H9 (cell line): ENCODE measurements at regions not wholly inside any gene's neighbourhood (a gene's known extent, or its start where the extent isn't known, plus 50 kb on each side); places are given as distances from the start of the nearest gene placed in this dataset.

Experiments
- DNase-seq: peaks from one replicate; pipeline ENCODE4 v3.0.0-alpha.2; 2017
- H2AFZ ChIP-seq: one replicate; pipeline ENCODE4 v1.6.1; 2013; ENCODE audit warnings: mild to moderate bottlenecking, low read length, control low read depth, moderate library complexity
- H2AK5ac ChIP-seq: 2 replicates; pipeline ENCODE4 v1.6.1; 2013; ENCODE audit warnings: low read length, control low read depth, mixed read lengths; ENCODE audit not compliant: insufficient read length
- H2BK120ac ChIP-seq: one replicate; pipeline ENCODE4 v1.6.1; 2013; ENCODE audit warnings: low read depth, mild to moderate bottlenecking, low read length, control low read depth, inconsistent platforms; ENCODE audit not compliant: poor library complexity, severe bottlenecking
- H2BK12ac ChIP-seq: 2 replicates; pipeline ENCODE4 v1.6.1; 2013; ENCODE audit warnings: low read length, control low read depth, mixed read lengths, low read depth; ENCODE audit not compliant: insufficient read length
- H2BK15ac ChIP-seq: 2 replicates; pipeline ENCODE4 v1.6.1; 2013; ENCODE audit warnings: low read depth, low read length, control low read depth
- H2BK20ac ChIP-seq: one replicate; pipeline ENCODE4 v1.6.1; 2013; ENCODE audit warnings: low read depth, mild to moderate bottlenecking, low read length, control low read depth, inconsistent platforms; ENCODE audit not compliant: poor library complexity, severe bottlenecking
- H2BK5ac ChIP-seq: 2 replicates; pipeline ENCODE4 v1.6.1; 2013; ENCODE audit warnings: low read length, control low read depth, mixed read lengths; ENCODE audit not compliant: insufficient read length
- H3K14ac ChIP-seq: 2 replicates; pipeline ENCODE4 v1.6.1; 2013; ENCODE audit warnings: low read length, control low read depth; ENCODE audit not compliant: insufficient read depth
- H3K18ac ChIP-seq: 2 replicates; pipeline ENCODE4 v1.6.1; 2013; ENCODE audit warnings: low read depth, mild to moderate bottlenecking, mixed read lengths, low read length, control low read depth; ENCODE audit not compliant: insufficient read length
- H3K23ac ChIP-seq: 2 replicates; pipeline ENCODE4 v1.6.1; 2013; ENCODE audit warnings: low read length, control low read depth, mixed read lengths, low read depth; ENCODE audit not compliant: insufficient read length
- H3K23me2 ChIP-seq: 2 replicates; pipeline ENCODE4 v1.6.1; 2013; ENCODE audit warnings: low read depth, mild to moderate bottlenecking, mixed read lengths, low read length, control low read depth; ENCODE audit not compliant: insufficient read length, poor library complexity, severe bottlenecking
- H3K27ac ChIP-seq: 2 replicates; pipeline ENCODE4 v1.5.1; 2013; ENCODE audit warnings: low read length, control low read depth, mixed read lengths, low read depth; ENCODE audit not compliant: insufficient read length
- H3K27me3 ChIP-seq: 2 replicates; pipeline ENCODE4 v1.6.1; 2013; ENCODE audit warnings: low read length, control low read depth, inconsistent platforms; ENCODE audit not compliant: insufficient read depth
- H3K4ac ChIP-seq: 2 replicates; pipeline ENCODE4 v1.6.1; 2013; ENCODE audit warnings: low read depth, mild to moderate bottlenecking, control low read depth, inconsistent platforms, low read length, moderate library complexity
- H3K4me1 ChIP-seq: 2 replicates; pipeline ENCODE4 v1.6.1; 2013; ENCODE audit warnings: low read length, control low read depth, inconsistent platforms; ENCODE audit not compliant: insufficient read depth
- H3K4me2 ChIP-seq: 2 replicates; pipeline ENCODE4 v1.6.1; 2013; ENCODE audit warnings: low read length, control low read depth, mixed read lengths; ENCODE audit not compliant: insufficient read length, insufficient read depth
- H3K56ac ChIP-seq: 2 replicates; pipeline ENCODE4 v1.6.1; 2013; ENCODE audit warnings: low read depth, mild to moderate bottlenecking, mixed read lengths, low read length, control low read depth; ENCODE audit not compliant: insufficient read length
- H3K79me1 ChIP-seq: 2 replicates; pipeline ENCODE4 v1.6.1; 2013; ENCODE audit warnings: low read depth, mild to moderate bottlenecking, moderate library complexity, low read length, control low read depth, inconsistent platforms; ENCODE audit not compliant: insufficient read depth, poor library complexity, severe bottlenecking
- H3K79me2 ChIP-seq: 2 replicates; pipeline ENCODE4 v1.6.1; 2013; ENCODE audit warnings: low read length, control low read depth, inconsistent platforms; ENCODE audit not compliant: insufficient read depth
- H3K9ac ChIP-seq: 2 replicates; pipeline ENCODE4 v1.6.1; 2013; ENCODE audit warnings: low read length, control low read depth, mixed read lengths; ENCODE audit not compliant: insufficient read length; ENCODE audit errors: extremely low read depth
- H3K9me3 ChIP-seq: one replicate; pipeline ENCODE4 v1.6.1; 2013; ENCODE audit warnings: low read depth, low read length, inconsistent platforms; ENCODE audit not compliant: control insufficient read depth
- H3T11ph ChIP-seq: one replicate; pipeline ENCODE4 v1.6.1; 2013; ENCODE audit warnings: mild to moderate bottlenecking, low read length, control low read depth, inconsistent platforms
- H4K20me1 ChIP-seq: one replicate; pipeline ENCODE4 v1.6.1; 2013; ENCODE audit not compliant: control insufficient read depth, insufficient read length, insufficient read depth
- H4K5ac ChIP-seq: 2 replicates; pipeline ENCODE4 v1.6.1; 2013; ENCODE audit warnings: low read depth, mild to moderate bottlenecking, mixed read lengths, low read length, control low read depth; ENCODE audit not compliant: insufficient read length
- H4K8ac ChIP-seq: replicated peaks from 2 replicates; pipeline ENCODE4 v1.6.1; 2013; ENCODE audit warnings: low read length, control low read depth, mixed read lengths, low read depth; ENCODE audit not compliant: insufficient read length
- H4K91ac ChIP-seq: 2 replicates; pipeline ENCODE4 v1.6.1; 2013; ENCODE audit warnings: low read depth, mild to moderate bottlenecking, moderate library complexity, mixed read lengths, low read length, control low read depth; ENCODE audit not compliant: insufficient read length
- H3K27ac Mint-ChIP-seq, 3 experiments: 2 replicates in 2 of 3; 3 replicates in 1 of 3; pipeline ENCODE4 v1.8.0; 2020 to 2021; ENCODE audit warnings: mixed read lengths in 3 of 3, mild to moderate bottlenecking in 1 of 3, moderate library complexity in 1 of 3
- H3K27me3 Mint-ChIP-seq: 2 replicates; pipeline ENCODE4 v1.8.0; 2021; ENCODE audit warnings: low read depth, mild to moderate bottlenecking, moderate library complexity, mixed read lengths
- H3K36me3 Mint-ChIP-seq, 3 experiments: 2 replicates in 2 of 3; 3 replicates in 1 of 3; pipeline ENCODE4 v1.8.0; 2020 to 2021; ENCODE audit warnings: low read depth in 3 of 3, mixed read lengths in 3 of 3; ENCODE audit not compliant: insufficient read depth in 1 of 3
- H3K4me1 Mint-ChIP-seq, 2 experiments: 2 replicates each; pipeline ENCODE4 v1.8.0; 2020; ENCODE audit warnings: mixed read lengths in 2 of 2
- H3K4me3 Mint-ChIP-seq, 2 experiments: 2 replicates in 1 of 2; 3 replicates in 1 of 2; pipeline ENCODE4 v1.8.0; 2020 to 2021; ENCODE audit warnings: mild to moderate bottlenecking in 2 of 2, mixed read lengths in 2 of 2, moderate library complexity in 1 of 2
- H3K9me3 Mint-ChIP-seq, 2 experiments: 2 replicates in 1 of 2; 3 replicates in 1 of 2; pipeline ENCODE4 v1.8.0; 2020; ENCODE audit warnings: mild to moderate bottlenecking in 2 of 2, mixed read lengths in 2 of 2, moderate library complexity in 1 of 2
- CTCF ChIP-seq: fragments of 200-600 bp; sonication (generic); conservative IDR thresholded peaks from 3 replicates; pipeline ENCODE4 v1.8.0; 2021; ENCODE audit warnings: antibody characterized with exemption, mild to moderate bottlenecking
- WGBS: extraction: QIAGEN DNeasy Blood & Tissue Kit; methylation state at CpG from one replicate; pipeline ENCODE4 v1.1.7; 2013; ENCODE audit warnings: missing lambda C conversion rate, low lambda C conversion rate, mixed read lengths; ENCODE audit not compliant: insufficient read length; ENCODE audit errors: extremely low coverage; 5-methylcytosine and 5-hydroxymethylcytosine counted together

GRCh38 chr16:77041468-77041867, 149.5 kb upstream of the MON1B start:
- Histone ChIP-seq H4K8ac (no peak overlapping the region), H3K27ac (no peak overlapping the region), H3K23ac (no peak overlapping the region), H2BK120ac (no peak overlapping the region), H3K4me2 (no peak overlapping the region), H2BK20ac (no peak overlapping the region), H3K23me2 (no peaks in the 10 kb centered on the region), H3K56ac (no peak overlapping the region), H4K91ac (no peak overlapping the region), H3K18ac (no peak overlapping the region), H3K14ac (no peak overlapping the region), H3K9ac (no peak overlapping the region), H2AK5ac (no peak overlapping the region), H4K20me1 (no peaks in the 10 kb centered on the region), H3K4ac (no peak overlapping the region), H3T11ph (no peak overlapping the region), H3K4me1 (no peaks in the 10 kb centered on the region), H3K9me3 (no peaks in the 10 kb centered on the region), H4K5ac (no peak overlapping the region), H2BK5ac (no peak overlapping the region), H3K79me1 (no peaks in the 10 kb centered on the region), H2BK15ac (no peak overlapping the region), H3K79me2 (no peaks in the 10 kb centered on the region), H2BK12ac (no peak overlapping the region), H2AFZ (no peak overlapping the region), H3K27me3 (no peaks in the 10 kb centered on the region)
- H3K4me1 Mint-ChIP-seq: no peaks in the 10 kb centered on the region
- no peaks in the 10 kb centered on the region for H3K9me3 Mint-ChIP-seq
- H3K36me3 Mint-ChIP-seq: no peaks in the 10 kb centered on the region
- H3K4me3 Mint-ChIP-seq: no peak overlapping the region
- H3K27ac Mint-ChIP-seq: no peak overlapping the region
- no peaks in the 10 kb centered on the region for H3K27me3 Mint-ChIP-seq
- no peak for TF ChIP-seq CTCF
- DNase-seq: no peak
- WGBS: no CpG with 5 or more reads among the region's 5 CpGs
